H9 (cell line): ENCODE measurements at regions not wholly inside any gene's neighbourhood (a gene's known extent, or its start where the extent isn't known, plus 50 kb on each side); places are given as distances from the start of the nearest gene placed in this dataset.

Experiments
- DNase-seq: peaks from one replicate; pipeline ENCODE4 v3.0.0-alpha.2; 2017
- H2AFZ ChIP-seq: one replicate; pipeline ENCODE4 v1.6.1; 2013; ENCODE audit warnings: mild to moderate bottlenecking, low read length, control low read depth, moderate library complexity
- H2AK5ac ChIP-seq: 2 replicates; pipeline ENCODE4 v1.6.1; 2013; ENCODE audit warnings: low read length, control low read depth, mixed read lengths; ENCODE audit not compliant: insufficient read length
- H2BK120ac ChIP-seq: one replicate; pipeline ENCODE4 v1.6.1; 2013; ENCODE audit warnings: low read depth, mild to moderate bottlenecking, low read length, control low read depth, inconsistent platforms; ENCODE audit not compliant: poor library complexity, severe bottlenecking
- H2BK12ac ChIP-seq: 2 replicates; pipeline ENCODE4 v1.6.1; 2013; ENCODE audit warnings: low read length, control low read depth, mixed read lengths, low read depth; ENCODE audit not compliant: insufficient read length
- H2BK15ac ChIP-seq: 2 replicates; pipeline ENCODE4 v1.6.1; 2013; ENCODE audit warnings: low read depth, low read length, control low read depth
- H2BK20ac ChIP-seq: one replicate; pipeline ENCODE4 v1.6.1; 2013; ENCODE audit warnings: low read depth, mild to moderate bottlenecking, low read length, control low read depth, inconsistent platforms; ENCODE audit not compliant: poor library complexity, severe bottlenecking
- H2BK5ac ChIP-seq: 2 replicates; pipeline ENCODE4 v1.6.1; 2013; ENCODE audit warnings: low read length, control low read depth, mixed read lengths; ENCODE audit not compliant: insufficient read length
- H3K14ac ChIP-seq: 2 replicates; pipeline ENCODE4 v1.6.1; 2013; ENCODE audit warnings: low read length, control low read depth; ENCODE audit not compliant: insufficient read depth
- H3K18ac ChIP-seq: 2 replicates; pipeline ENCODE4 v1.6.1; 2013; ENCODE audit warnings: low read depth, mild to moderate bottlenecking, mixed read lengths, low read length, control low read depth; ENCODE audit not compliant: insufficient read length
- H3K23ac ChIP-seq: 2 replicates; pipeline ENCODE4 v1.6.1; 2013; ENCODE audit warnings: low read length, control low read depth, mixed read lengths, low read depth; ENCODE audit not compliant: insufficient read length
- H3K23me2 ChIP-seq: 2 replicates; pipeline ENCODE4 v1.6.1; 2013; ENCODE audit warnings: low read depth, mild to moderate bottlenecking, mixed read lengths, low read length, control low read depth; ENCODE audit not compliant: insufficient read length, poor library complexity, severe bottlenecking
- H3K27ac ChIP-seq: 2 replicates; pipeline ENCODE4 v1.5.1; 2013; ENCODE audit warnings: low read length, control low read depth, mixed read lengths, low read depth; ENCODE audit not compliant: insufficient read length
- H3K27me3 ChIP-seq: 2 replicates; pipeline ENCODE4 v1.6.1; 2013; ENCODE audit warnings: low read length, control low read depth, inconsistent platforms; ENCODE audit not compliant: insufficient read depth
- H3K4ac ChIP-seq: 2 replicates; pipeline ENCODE4 v1.6.1; 2013; ENCODE audit warnings: low read depth, mild to moderate bottlenecking, control low read depth, inconsistent platforms, low read length, moderate library complexity
- H3K4me1 ChIP-seq: 2 replicates; pipeline ENCODE4 v1.6.1; 2013; ENCODE audit warnings: low read length, control low read depth, inconsistent platforms; ENCODE audit not compliant: insufficient read depth
- H3K4me2 ChIP-seq: 2 replicates; pipeline ENCODE4 v1.6.1; 2013; ENCODE audit warnings: low read length, control low read depth, mixed read lengths; ENCODE audit not compliant: insufficient read length, insufficient read depth
- H3K56ac ChIP-seq: 2 replicates; pipeline ENCODE4 v1.6.1; 2013; ENCODE audit warnings: low read depth, mild to moderate bottlenecking, mixed read lengths, low read length, control low read depth; ENCODE audit not compliant: insufficient read length
- H3K79me1 ChIP-seq: 2 replicates; pipeline ENCODE4 v1.6.1; 2013; ENCODE audit warnings: low read depth, mild to moderate bottlenecking, moderate library complexity, low read length, control low read depth, inconsistent platforms; ENCODE audit not compliant: insufficient read depth, poor library complexity, severe bottlenecking
- H3K79me2 ChIP-seq: 2 replicates; pipeline ENCODE4 v1.6.1; 2013; ENCODE audit warnings: low read length, control low read depth, inconsistent platforms; ENCODE audit not compliant: insufficient read depth
- H3K9ac ChIP-seq: 2 replicates; pipeline ENCODE4 v1.6.1; 2013; ENCODE audit warnings: low read length, control low read depth, mixed read lengths; ENCODE audit not compliant: insufficient read length; ENCODE audit errors: extremely low read depth
- H3K9me3 ChIP-seq: one replicate; pipeline ENCODE4 v1.6.1; 2013; ENCODE audit warnings: low read depth, low read length, inconsistent platforms; ENCODE audit not compliant: control insufficient read depth
- H3T11ph ChIP-seq: one replicate; pipeline ENCODE4 v1.6.1; 2013; ENCODE audit warnings: mild to moderate bottlenecking, low read length, control low read depth, inconsistent platforms
- H4K20me1 ChIP-seq: one replicate; pipeline ENCODE4 v1.6.1; 2013; ENCODE audit not compliant: control insufficient read depth, insufficient read length, insufficient read depth
- H4K5ac ChIP-seq: 2 replicates; pipeline ENCODE4 v1.6.1; 2013; ENCODE audit warnings: low read depth, mild to moderate bottlenecking, mixed read lengths, low read length, control low read depth; ENCODE audit not compliant: insufficient read length
- H4K8ac ChIP-seq: replicated peaks from 2 replicates; pipeline ENCODE4 v1.6.1; 2013; ENCODE audit warnings: low read length, control low read depth, mixed read lengths, low read depth; ENCODE audit not compliant: insufficient read length
- H4K91ac ChIP-seq: 2 replicates; pipeline ENCODE4 v1.6.1; 2013; ENCODE audit warnings: low read depth, mild to moderate bottlenecking, moderate library complexity, mixed read lengths, low read length, control low read depth; ENCODE audit not compliant: insufficient read length
- H3K27ac Mint-ChIP-seq, 3 experiments: 2 replicates in 2 of 3; 3 replicates in 1 of 3; pipeline ENCODE4 v1.8.0; 2020 to 2021; ENCODE audit warnings: mixed read lengths in 3 of 3, mild to moderate bottlenecking in 1 of 3, moderate library complexity in 1 of 3
- H3K27me3 Mint-ChIP-seq: 2 replicates; pipeline ENCODE4 v1.8.0; 2021; ENCODE audit warnings: low read depth, mild to moderate bottlenecking, moderate library complexity, mixed read lengths
- H3K36me3 Mint-ChIP-seq, 3 experiments: 2 replicates in 2 of 3; 3 replicates in 1 of 3; pipeline ENCODE4 v1.8.0; 2020 to 2021; ENCODE audit warnings: low read depth in 3 of 3, mixed read lengths in 3 of 3; ENCODE audit not compliant: insufficient read depth in 1 of 3
- H3K4me1 Mint-ChIP-seq, 2 experiments: 2 replicates each; pipeline ENCODE4 v1.8.0; 2020; ENCODE audit warnings: mixed read lengths in 2 of 2
- H3K4me3 Mint-ChIP-seq, 2 experiments: 2 replicates in 1 of 2; 3 replicates in 1 of 2; pipeline ENCODE4 v1.8.0; 2020 to 2021; ENCODE audit warnings: mild to moderate bottlenecking in 2 of 2, mixed read lengths in 2 of 2, moderate library complexity in 1 of 2
- H3K9me3 Mint-ChIP-seq, 2 experiments: 2 replicates in 1 of 2; 3 replicates in 1 of 2; pipeline ENCODE4 v1.8.0; 2020; ENCODE audit warnings: mild to moderate bottlenecking in 2 of 2, mixed read lengths in 2 of 2, moderate library complexity in 1 of 2
- CTCF ChIP-seq: fragments of 200-600 bp; sonication (generic); conservative IDR thresholded peaks from 3 replicates; pipeline ENCODE4 v1.8.0; 2021; ENCODE audit warnings: antibody characterized with exemption, mild to moderate bottlenecking
- WGBS: extraction: QIAGEN DNeasy Blood & Tissue Kit; methylation state at CpG from one replicate; pipeline ENCODE4 v1.1.7; 2013; ENCODE audit warnings: missing lambda C conversion rate, low lambda C conversion rate, mixed read lengths; ENCODE audit not compliant: insufficient read length; ENCODE audit errors: extremely low coverage; 5-methylcytosine and 5-hydroxymethylcytosine counted together

- peaks cover 0 to 3% of the 10 kb centered on the region in 2 experiments; a peak in 1 of 4 replicates for H3K4me1 Mint-ChIP-seq
Observed at GRCh38 chr21:27812279-27812678, 845.4 kb upstream of the ADAMTS5 start.

More at GRCh38 chr21:27812279-27812678, 845.4 kb upstream of the ADAMTS5 start:
- no peak overlapping the region for H3K14ac ChIP-seq
- H2BK12ac ChIP-seq: no peak overlapping the region
- no peak overlapping the region for H3K27ac ChIP-seq
- no peak overlapping the region for H3K23ac ChIP-seq
- Mint-ChIP-seq H3K9me3 (no peaks in the 10 kb centered on the region; a peak in 1 of 5 replicates), H3K4me3 (no peak overlapping the region), H3K27me3 (no peaks in the 10 kb centered on the region), H3K36me3 (no peaks in the 10 kb centered on the region; a peak in 1 of 7 replicates), H3K27ac (no peak overlapping the region)
- H3K56ac ChIP-seq: no peak overlapping the region
- no peak overlapping the region for H2BK120ac ChIP-seq
- no peaks in the 10 kb centered on the region for H3K79me1 ChIP-seq
- WGBS: no CpG with 5 or more reads among the region's 4 CpGs
- H2BK5ac ChIP-seq: no peak overlapping the region
- no peak for DNase-seq
- no peaks in the 10 kb centered on the region for H3K27me3 ChIP-seq
- no peak overlapping the region for H2AFZ ChIP-seq
- H2BK20ac ChIP-seq: no peak overlapping the region
- no peak overlapping the region for H4K5ac ChIP-seq
- H3K9me3 ChIP-seq: no peaks in the 10 kb centered on the region
- H3K79me2 ChIP-seq: no peaks in the 10 kb centered on the region
- H3K4me1 ChIP-seq: no peaks in the 10 kb centered on the region
- no peak overlapping the region for H3K9ac ChIP-seq
- TF ChIP-seq CTCF: no peak
- H3K23me2 ChIP-seq: no peaks in the 10 kb centered on the region
- no peak overlapping the region for H3K18ac ChIP-seq
- no peak overlapping the region for H4K91ac ChIP-seq
- H2BK15ac ChIP-seq: no peak overlapping the region
- H4K8ac ChIP-seq: no peak overlapping the region
- H3K4me2 ChIP-seq: no peak overlapping the region
- H2AK5ac ChIP-seq: no peak overlapping the region
- no peaks in the 10 kb centered on the region for H4K20me1 ChIP-seq
- H3T11ph ChIP-seq: no peak overlapping the region
- H3K4ac ChIP-seq: no peak overlapping the region
